PC-3 (cell line): ENCODE measurements at regions not wholly inside any gene's neighbourhood (a gene's known extent, or its start where the extent isn't known, plus 50 kb on each side); places are given as distances from the start of the nearest gene placed in this dataset.

Experiments
- CTCF ChIP-seq: fragments of 300-600 bp; sonication (generic); conservative IDR thresholded peaks from 2 replicates; pipeline ENCODE4 v1.5.1; 2017; ENCODE audit warnings: antibody characterized with exemption, low read depth, mild to moderate bottlenecking, low read length
- EZH2 ChIP-seq: fragments of 300-600 bp; sonication (generic); IDR thresholded peaks from one replicate; pipeline ENCODE4 v1.6.1; 2017; ENCODE audit warnings: antibody characterized with exemption, mild to moderate bottlenecking, low read length; ENCODE audit not compliant: unreplicated experiment

GRCh38 chr4:155085843-155086530 is 122.4 kb upstream of the NPY2R start:
- TF ChIP-seq CTCF (no peak), EZH2 (no peak)
